ENCODE measurements at regions not wholly inside any gene's neighbourhood (a gene's known extent, or its start where the extent isn't known, plus 50 kb on each side); places are given as distances from the start of the nearest gene placed in this dataset.

DNA sequence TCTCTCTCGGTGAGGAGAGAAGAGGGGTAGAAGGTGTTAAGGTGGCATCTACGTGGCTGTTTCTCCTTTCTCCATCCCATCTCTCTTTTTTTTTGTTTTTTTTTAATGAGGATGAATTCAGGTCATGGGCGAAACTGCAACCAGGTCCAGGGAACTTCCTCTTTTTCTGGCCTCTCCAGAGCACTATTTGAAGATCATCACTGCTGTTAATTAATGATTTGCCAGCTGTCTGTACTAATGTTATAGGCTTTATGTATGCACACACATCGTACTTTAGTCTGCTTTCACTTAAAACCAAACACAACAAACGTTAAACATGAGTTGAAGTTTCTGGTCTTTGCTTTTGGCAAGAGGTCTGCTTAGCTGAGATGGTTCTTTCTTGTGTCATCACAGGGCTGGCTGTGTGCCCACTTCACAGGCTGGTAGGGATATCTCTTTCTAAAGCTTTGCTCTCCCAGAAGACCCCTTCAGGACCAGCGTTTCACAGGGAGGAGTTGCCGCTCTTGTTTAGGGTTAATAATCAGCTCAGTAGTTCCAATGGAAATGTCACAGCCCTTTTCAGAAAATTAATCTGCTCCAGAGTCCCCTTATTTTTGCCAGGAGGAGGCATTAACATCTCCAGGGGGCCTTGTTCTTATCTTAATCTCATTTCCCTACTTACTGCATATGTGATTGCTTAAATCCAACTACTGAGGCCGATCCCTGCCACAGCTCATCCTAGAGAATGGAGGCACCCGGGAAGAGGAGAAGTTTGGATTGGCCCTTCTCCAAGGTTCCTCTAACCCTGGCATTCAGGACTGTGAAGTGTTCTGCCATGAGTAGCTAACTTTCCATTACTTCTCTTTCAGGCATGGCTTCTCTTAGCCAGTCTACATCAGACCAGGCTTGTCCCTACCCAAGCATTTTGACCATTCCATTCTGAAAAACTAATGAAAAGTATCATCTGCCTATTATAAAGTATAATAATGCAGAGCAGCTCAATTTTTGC, 273.9 kb upstream of the NFE2L3 start:
- TF ChIP-seq, protein P1, sequence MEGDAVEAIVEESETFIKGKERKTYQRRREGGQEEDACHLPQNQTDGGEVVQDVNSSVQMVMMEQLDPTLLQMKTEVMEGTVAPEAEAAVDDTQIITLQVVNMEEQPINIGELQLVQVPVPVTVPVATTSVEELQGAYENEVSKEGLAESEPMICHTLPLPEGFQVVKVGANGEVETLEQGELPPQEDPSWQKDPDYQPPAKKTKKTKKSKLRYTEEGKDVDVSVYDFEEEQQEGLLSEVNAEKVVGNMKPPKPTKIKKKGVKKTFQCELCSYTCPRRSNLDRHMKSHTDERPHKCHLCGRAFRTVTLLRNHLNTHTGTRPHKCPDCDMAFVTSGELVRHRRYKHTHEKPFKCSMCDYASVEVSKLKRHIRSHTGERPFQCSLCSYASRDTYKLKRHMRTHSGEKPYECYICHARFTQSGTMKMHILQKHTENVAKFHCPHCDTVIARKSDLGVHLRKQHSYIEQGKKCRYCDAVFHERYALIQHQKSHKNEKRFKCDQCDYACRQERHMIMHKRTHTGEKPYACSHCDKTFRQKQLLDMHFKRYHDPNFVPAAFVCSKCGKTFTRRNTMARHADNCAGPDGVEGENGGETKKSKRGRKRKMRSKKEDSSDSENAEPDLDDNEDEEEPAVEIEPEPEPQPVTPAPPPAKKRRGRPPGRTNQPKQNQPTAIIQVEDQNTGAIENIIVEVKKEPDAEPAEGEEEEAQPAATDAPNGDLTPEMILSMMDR (IDR thresholded peaks at IDR 0.05 in 2 of 3, conservative IDR thresholded peaks at IDR 0.05 in 1 of 3; ENCODE audit: borderline replicate concordance in 1 of 3, insufficient read depth in 1 of 3, low read depth in 2 of 3, low read length in 2 of 3) = no peak
- no peak for TF ChIP-seq CEBPB (IDR thresholded peaks at IDR 0.05; ENCODE audit: low read depth)
- TF ChIP-seq POLR2A (IDR thresholded peaks at IDR 0.05; ENCODE audit: borderline replicate concordance, extremely low read depth, insufficient read depth, insufficient read length) = no peak
- no peak for TF ChIP-seq JUND (IDR thresholded peaks at IDR 0.05)

All from HCT116 (cell line).